GM23248 (cell line): ENCODE measurements at regions not wholly inside any gene's neighbourhood (a gene's known extent, or its start where the extent isn't known, plus 50 kb on each side); places are given as distances from the start of the nearest gene placed in this dataset.

Experiments used
- EZH2 ChIP-seq: fragments of 200-600 bp; sonication (generic); IDR thresholded peaks from 2 replicates; pipeline ENCODE4 v1.6.1; 2018; ENCODE audit warnings: antibody characterized with exemption, mild to moderate bottlenecking; ENCODE audit not compliant: insufficient read depth, poor library complexity, severe bottlenecking
- EZH2phosphoT487 ChIP-seq: fragments of 200-600 bp; sonication (generic); IDR thresholded peaks from 2 replicates; pipeline ENCODE4 v1.6.1; 2018; ENCODE audit warnings: antibody characterized with exemption, moderate library complexity, mild to moderate bottlenecking, low read depth; ENCODE audit not compliant: insufficient read depth

- TF ChIP-seq EZH2 (no peak), EZH2phosphoT487 (no peak)
Measured at GRCh38 chr7:21107101-21107500, 320.4 kb upstream of the SP8 start.
